Peyer's patch (tissue), 4 donors: ENCODE measurements at regions not wholly inside any gene's neighbourhood (a gene's known extent, or its start where the extent isn't known, plus 50 kb on each side); places are given as distances from the start of the nearest gene placed in this dataset.

ENCODE experiments used
- DNase-seq, 3 donors: peaks; one replicate each; pipeline ENCODE4 v3.0.0-alpha.2; 2017 to 2019
- H3K27ac ChIP-seq, 4 donors: fragments of 200-600 bp; sonication (generic); one replicate each; pipeline ENCODE4 v1.5.1; 2016 to 2019
- H3K27me3 ChIP-seq, 2 donors: fragments of 200-600 bp; sonication (generic); one replicate each; pipeline ENCODE4 v1.5.1; 2019
- H3K36me3 ChIP-seq, 3 donors: fragments of 200-600 bp; sonication (generic); one replicate each; pipeline ENCODE4 v1.5.1; 2016 to 2019
- H3K4me1 ChIP-seq, 4 donors: fragments of 200-600 bp; sonication (generic); one replicate each; pipeline ENCODE4 v1.5.1; 2016 to 2019
- H3K4me3 ChIP-seq, 4 donors: fragments of 200-600 bp; sonication (generic); 1 replicate in 3 of 4; 2 replicates in 1 of 4; pipeline ENCODE4 v1.5.1; 2016 to 2019; ENCODE audit warnings: mild to moderate bottlenecking in 1 of 4
- H3K9me3 ChIP-seq, 4 donors: fragments of 200-600 bp; sonication (generic); one replicate each; pipeline ENCODE4 v1.5.1; 2016 to 2019; ENCODE audit warnings: mild to moderate bottlenecking in 1 of 4
- CTCF ChIP-seq, 6 experiments: fragments of 450-650 bp in 4 of 6; fragments of 200-600 bp in 2 of 6; sonication (generic) in 1 of 6; IDR thresholded peaks; one replicate each; pipeline ENCODE4 v1.5.1; 2017 to 2019; ENCODE audit warnings: antibody characterized with exemption in 6 of 6, mild to moderate bottlenecking in 3 of 6, moderate library complexity in 1 of 6
- POLR2A ChIP-seq, 2 donors: fragments of 450-650 bp; IDR thresholded peaks; one replicate each; pipeline ENCODE4 v1.5.1; 2017; ENCODE audit warnings: antibody characterized with exemption in 2 of 2, mild to moderate bottlenecking in 2 of 2, moderate library complexity in 2 of 2

- H3K27me3 ChIP-seq = no peaks in the 10 kb centered on the region
- H3K4me1 ChIP-seq = no peaks in the 10 kb centered on the region
- no peaks in the 10 kb centered on the region for H3K9me3 ChIP-seq
- no peak overlapping the region for H3K4me3 ChIP-seq
- DNase-seq = no peak
- no peak overlapping the region for H3K27ac ChIP-seq
- no peak for TF ChIP-seq CTCF (IDR thresholded peaks at IDR 0.05)
- no peak for TF ChIP-seq POLR2A (IDR thresholded peaks at IDR 0.05)
- no peaks in the 10 kb centered on the region for H3K36me3 ChIP-seq
Observed at GRCh38 chr2:19743641-19744040, 158.1 kb downstream of the TTC32 start.

GRCh38 chr2:19742872-19743271 lies 158.9 kb downstream of the TTC32 start:
- no peak overlapping the region for H3K4me3 ChIP-seq
- no peaks in the 10 kb centered on the region for H3K4me1 ChIP-seq
- H3K36me3 ChIP-seq = no peaks in the 10 kb centered on the region
- H3K27ac ChIP-seq = no peak overlapping the region
- H3K9me3 ChIP-seq = no peaks in the 10 kb centered on the region
- no peak for TF ChIP-seq POLR2A (IDR thresholded peaks at IDR 0.05)
- no peak for TF ChIP-seq CTCF (IDR thresholded peaks at IDR 0.05)
- no peak for DNase-seq
- H3K27me3 ChIP-seq = no peaks in the 10 kb centered on the region

GRCh38 chr2:19739256-19739655 lies 162.5 kb downstream of the TTC32 start:
- H3K4me1 ChIP-seq = no peaks in the 10 kb centered on the region
- H3K27ac ChIP-seq = peak overlapping the region in 3 of 4 donors; percentile 31 to 55 (median 39)
- no peaks in the 10 kb centered on the region for H3K9me3 ChIP-seq
- H3K27me3 ChIP-seq = no peaks in the 10 kb centered on the region
- no peak for TF ChIP-seq POLR2A (IDR thresholded peaks at IDR 0.05)
- no peak for TF ChIP-seq CTCF (IDR thresholded peaks at IDR 0.05)
- DNase-seq = no peak
- H3K4me3 ChIP-seq = no peak overlapping the region
- H3K36me3 ChIP-seq = no peaks in the 10 kb centered on the region

GRCh38 chr2:19738707-19739106 lies 163.1 kb downstream of the TTC32 start:
- no peak for TF ChIP-seq CTCF (IDR thresholded peaks at IDR 0.05)
- TF ChIP-seq POLR2A (IDR thresholded peaks at IDR 0.05) = no peak
- no peaks in the 10 kb centered on the region for H3K4me1 ChIP-seq
- no peak overlapping the region for H3K4me3 ChIP-seq
- no peaks in the 10 kb centered on the region for H3K36me3 ChIP-seq
- no peaks in the 10 kb centered on the region for H3K9me3 ChIP-seq
- no peaks in the 10 kb centered on the region for H3K27me3 ChIP-seq
- peak overlapping the region in 3 of 4 donors; percentile 31 to 61 (median 55) for H3K27ac ChIP-seq
- peak in 1 of 3 donors; percentile 48 for DNase-seq

GRCh38 chr2:19736191-19736831 lies 165.5 kb downstream of the TTC32 start:
- no peak overlapping the region for H3K4me3 ChIP-seq
- no peaks in the 10 kb centered on the region for H3K9me3 ChIP-seq
- H3K4me1 ChIP-seq = no peaks in the 10 kb centered on the region
- H3K27ac ChIP-seq = no peak overlapping the region
- no peaks in the 10 kb centered on the region for H3K27me3 ChIP-seq
- no peak for DNase-seq
- no peaks in the 10 kb centered on the region for H3K36me3 ChIP-seq
- TF ChIP-seq CTCF (IDR thresholded peaks at IDR 0.05) = no peak
- no peak for TF ChIP-seq POLR2A (IDR thresholded peaks at IDR 0.05)
